HUES48 (cell line): ENCODE measurements at regions not wholly inside any gene's neighbourhood (a gene's known extent, or its start where the extent isn't known, plus 50 kb on each side); places are given as distances from the start of the nearest gene placed in this dataset.

ENCODE experiments used
- H3K27ac ChIP-seq: one replicate; pipeline ENCODE4 v1.7.0; 2013; ENCODE audit warnings: low read depth, low read length, inconsistent platforms
- H3K27me3 ChIP-seq: 2 replicates; pipeline ENCODE4 v1.6.1; 2013; ENCODE audit warnings: mild to moderate bottlenecking, low read length; ENCODE audit not compliant: control insufficient read depth, insufficient read depth
- H3K36me3 ChIP-seq: 2 replicates; pipeline ENCODE4 v1.6.1; 2013; ENCODE audit warnings: low read length; ENCODE audit not compliant: control insufficient read depth, insufficient read depth
- H3K4me1 ChIP-seq: 2 replicates; pipeline ENCODE4 v1.6.1; 2013; ENCODE audit warnings: mild to moderate bottlenecking, low read length; ENCODE audit not compliant: control insufficient read depth, insufficient read depth
- H3K4me3 ChIP-seq: 2 replicates; pipeline ENCODE4 v1.5.1; 2013; ENCODE audit warnings: mild to moderate bottlenecking, low read depth, low read length
- H3K9ac ChIP-seq: 2 replicates; pipeline ENCODE4 v1.6.1; 2013; ENCODE audit warnings: mild to moderate bottlenecking, low read depth, low read length, moderate library complexity
- H3K9me3 ChIP-seq: 2 replicates; pipeline ENCODE4 v1.6.1; 2013; ENCODE audit warnings: low read length; ENCODE audit not compliant: control insufficient read depth, insufficient read depth

GRCh38 chr12:58502841-58503240 is 417.5 kb downstream of the LRIG3 start:
- Histone ChIP-seq H3K4me1 (no peaks in the 10 kb centered on the region), H3K27ac (no peak overlapping the region), H3K36me3 (no peaks in the 10 kb centered on the region), H3K4me3 (no peak overlapping the region), H3K27me3 (no peaks in the 10 kb centered on the region), H3K9me3 (no peaks in the 10 kb centered on the region), H3K9ac (no peak overlapping the region)

GRCh38 chr12:58503731-58504130 is 416.6 kb downstream of the LRIG3 start:
- no peak overlapping the region for H3K9ac ChIP-seq

GRCh38 chr12:58504143-58504938 is 416.0 kb downstream of the LRIG3 start:
- Histone ChIP-seq H3K9me3 (no peaks in the 10 kb centered on the region), H3K36me3 (no peaks in the 10 kb centered on the region), H3K27ac (no peak overlapping the region), H3K27me3 (no peaks in the 10 kb centered on the region), H3K9ac (no peak overlapping the region), H3K4me1 (no peaks in the 10 kb centered on the region), H3K4me3 (no peak overlapping the region)

More at GRCh38 chr12:58503731-58504130, 416.6 kb downstream of the LRIG3 start:
- Histone ChIP-seq H3K27ac (no peak overlapping the region), H3K4me3 (no peak overlapping the region), H3K36me3 (no peaks in the 10 kb centered on the region), H3K9me3 (no peaks in the 10 kb centered on the region), H3K4me1 (no peaks in the 10 kb centered on the region), H3K27me3 (no peaks in the 10 kb centered on the region)

GRCh38 chr12:58509116-58509885 is 411.0 kb downstream of the LRIG3 start:
- Histone ChIP-seq H3K4me1 (no peaks in the 10 kb centered on the region), H3K9ac (no peak overlapping the region), H3K27me3 (no peaks in the 10 kb centered on the region), H3K4me3 (no peak overlapping the region), H3K36me3 (no peaks in the 10 kb centered on the region), H3K9me3 (0 out of 2 replicates have a peak, but pooled peaks cover 2% of the 10 kb centered on the region), H3K27ac (no peak overlapping the region)

GRCh38 chr12:58513301-58513834 is 406.9 kb downstream of the LRIG3 start:
- Histone ChIP-seq H3K27me3 (no peaks in the 10 kb centered on the region), H3K4me3 (no peak overlapping the region), H3K4me1 (no peaks in the 10 kb centered on the region), H3K36me3 (no peaks in the 10 kb centered on the region), H3K27ac (no peak overlapping the region), H3K9me3 (peaks cover 9% of the 10 kb centered on the region; the same call in 1 of the 2 replicates), H3K9ac (no peak overlapping the region)

- Histone ChIP-seq H3K36me3 (no peaks in the 10 kb centered on the region), H3K4me1 (no peaks in the 10 kb centered on the region), H3K27ac (no peak overlapping the region), H3K4me3 (no peak overlapping the region), H3K27me3 (no peaks in the 10 kb centered on the region), H3K9me3 (peaks cover 14% of the 10 kb centered on the region; the same call in 1 of the 2 replicates), H3K9ac (no peak overlapping the region)
Observed at GRCh38 chr12:58513852-58514251, 406.5 kb downstream of the LRIG3 start.

- no peaks in the 10 kb centered on the region for H3K36me3 ChIP-seq
- H3K27me3 ChIP-seq = no peaks in the 10 kb centered on the region
- H3K9me3 ChIP-seq = peaks cover 12% of the 10 kb centered on the region; the same call in 1 of the 2 replicates
- H3K4me3 ChIP-seq = no peak overlapping the region
- no peak overlapping the region for H3K9ac ChIP-seq
- H3K27ac ChIP-seq = no peak overlapping the region
- H3K4me1 ChIP-seq = no peaks in the 10 kb centered on the region
Observed at GRCh38 chr12:58519839-58520238, 400.5 kb downstream of the LRIG3 start.

GRCh38 chr12:58521152-58521551 is 399.2 kb downstream of the LRIG3 start:
- Histone ChIP-seq H3K36me3 (no peaks in the 10 kb centered on the region), H3K27me3 (no peaks in the 10 kb centered on the region), H3K4me1 (no peaks in the 10 kb centered on the region), H3K27ac (no peak overlapping the region), H3K9me3 (peaks cover 12% of the 10 kb centered on the region; the same call in 1 of the 2 replicates), H3K4me3 (no peak overlapping the region), H3K9ac (no peak overlapping the region)

- no peak overlapping the region for H3K9ac ChIP-seq
- no peaks in the 10 kb centered on the region for H3K36me3 ChIP-seq
- H3K9me3 ChIP-seq = peaks cover 12% of the 10 kb centered on the region; the same call in 1 of the 2 replicates
- no peak overlapping the region for H3K4me3 ChIP-seq
- H3K4me1 ChIP-seq = no peaks in the 10 kb centered on the region
- no peaks in the 10 kb centered on the region for H3K27me3 ChIP-seq
- H3K27ac ChIP-seq = no peak overlapping the region
Observed at GRCh38 chr12:58521796-58522195, 398.5 kb downstream of the LRIG3 start.

- H3K27ac ChIP-seq = no peak overlapping the region
- H3K27me3 ChIP-seq = no peaks in the 10 kb centered on the region
- H3K4me1 ChIP-seq = no peaks in the 10 kb centered on the region
- H3K36me3 ChIP-seq = no peaks in the 10 kb centered on the region
- 0 out of 2 replicates have a peak, but pooled peaks cover 5% of the 10 kb centered on the region for H3K9me3 ChIP-seq
- no peak overlapping the region for H3K9ac ChIP-seq
- no peak overlapping the region for H3K4me3 ChIP-seq
Observed at GRCh38 chr12:58523360-58523759, 396.9 kb downstream of the LRIG3 start.

GRCh38 chr12:58528271-58528670 is 392.0 kb downstream of the LRIG3 start:
- H3K4me1 ChIP-seq = no peaks in the 10 kb centered on the region
- H3K4me3 ChIP-seq = no peak overlapping the region
- H3K27ac ChIP-seq = no peak overlapping the region
- H3K27me3 ChIP-seq = no peaks in the 10 kb centered on the region
- H3K36me3 ChIP-seq = no peaks in the 10 kb centered on the region
- no peaks in the 10 kb centered on the region for H3K9me3 ChIP-seq
- no peak overlapping the region for H3K9ac ChIP-seq
